Hematopoietic multipotent progenitor cell treated with erythropoietin and hydrocortisone succinate and interleukin-3 and kit ligand, for 4 days (in vitro differentiated cells): ENCODE measurements at regions not wholly inside any gene's neighbourhood (a gene's known extent, or its start where the extent isn't known, plus 50 kb on each side); places are given as distances from the start of the nearest gene placed in this dataset.

Experiments
- DNase-seq: peaks from one replicate; pipeline ENCODE4 v3.0.0-alpha.2; 2015

DNA sequence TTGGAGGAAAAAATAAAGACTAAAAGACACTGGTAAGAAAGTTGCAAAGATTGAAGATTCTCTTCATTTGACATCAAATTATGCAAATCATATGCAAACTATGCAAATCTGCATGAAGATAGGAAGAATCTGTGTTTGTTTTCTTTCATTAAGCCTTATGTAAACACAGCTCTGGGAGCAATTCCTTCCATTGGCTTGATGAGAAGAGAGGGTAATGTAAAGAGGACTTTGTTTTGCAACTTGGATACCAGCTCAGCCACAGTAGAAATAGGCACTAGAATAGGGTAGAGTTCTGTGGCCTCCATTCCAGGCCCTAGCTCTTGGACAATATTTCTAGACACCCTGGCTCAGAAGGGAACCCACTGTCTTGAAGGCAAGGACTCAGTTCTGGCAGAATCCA lies 388.4 kb upstream of the RASGEF1B start:
- DNase-seq, result no peak

GRCh38 chr4:81854406-81854805 lies 382.7 kb upstream of the RASGEF1B start:
- DNase-seq, result no peak

DNA sequence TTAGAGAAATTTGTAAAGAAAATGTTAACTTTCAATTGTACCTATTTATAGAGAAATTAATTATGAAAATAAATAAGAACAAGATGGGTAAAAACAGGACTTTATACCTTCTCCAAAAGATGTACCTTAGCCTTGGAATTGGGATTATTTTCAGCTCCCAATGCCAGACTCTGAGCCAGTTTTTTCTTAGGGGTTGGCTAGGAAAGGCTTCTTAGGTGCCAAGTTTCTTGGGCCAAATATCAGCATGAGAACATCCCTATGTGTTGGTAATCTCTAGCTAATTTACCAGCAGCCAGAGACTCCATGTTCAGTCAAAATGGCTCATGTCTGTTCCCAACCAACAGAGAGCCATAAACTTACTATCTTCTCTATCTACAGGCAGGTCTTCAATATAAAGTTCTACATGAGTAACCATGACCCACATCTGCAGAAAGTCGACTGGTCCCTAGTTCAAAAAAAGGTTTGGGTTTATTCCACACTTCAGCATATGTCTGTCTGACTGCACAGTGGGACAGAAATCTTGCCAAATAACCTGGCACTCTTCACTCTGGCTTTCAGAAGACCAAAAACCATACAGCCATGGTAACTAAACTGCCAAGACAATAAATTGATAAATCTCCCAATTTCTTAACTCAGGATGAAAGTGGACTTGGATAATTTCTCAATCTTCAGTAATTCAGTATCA lies 380.5 kb upstream of the RASGEF1B start:
- DNase-seq, result no peak

DNA sequence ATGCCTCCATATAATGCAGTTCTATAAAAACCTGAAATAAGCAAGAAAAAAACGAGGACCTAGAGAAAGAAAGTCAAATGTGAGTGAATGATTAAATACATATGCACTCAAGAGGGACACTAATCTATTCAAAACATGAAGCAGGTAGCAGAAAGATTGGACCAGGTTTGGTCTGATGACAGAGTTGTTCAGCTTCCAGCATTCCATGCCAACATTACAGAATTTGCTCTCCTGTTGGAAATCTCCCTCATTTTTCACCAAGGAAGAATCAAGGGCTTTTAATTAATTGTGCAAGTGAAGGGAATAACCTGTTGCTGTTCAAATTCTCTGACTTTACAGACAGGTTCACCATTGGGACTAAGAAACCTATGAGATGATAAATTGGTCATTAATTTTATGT lies 379.0 kb upstream of the RASGEF1B start:
- no peak for DNase-seq

GRCh38 chr4:81845761-81846160 lies 374.1 kb upstream of the RASGEF1B start:
- no peak for DNase-seq

DNA sequence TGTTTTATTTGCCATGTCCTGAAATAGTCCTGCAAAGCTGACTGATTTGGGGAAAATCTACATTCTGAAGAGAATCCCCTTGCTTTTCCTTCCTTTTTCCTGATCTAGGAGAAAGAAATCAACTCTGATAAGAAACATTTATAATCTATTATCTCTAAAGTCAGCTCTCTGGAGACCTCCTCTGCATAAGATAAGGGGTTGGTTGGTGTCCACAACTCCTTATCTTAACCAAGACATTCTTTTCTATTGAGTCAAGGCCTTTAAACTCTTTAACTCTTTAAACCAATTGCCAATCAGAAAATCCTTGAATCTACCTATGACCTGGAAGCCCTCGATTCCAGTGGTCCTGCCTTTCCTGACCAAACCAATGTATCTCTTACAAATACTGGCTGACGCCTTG lies 373.6 kb upstream of the RASGEF1B start:
- peak; percentile 53 for DNase-seq

DNA sequence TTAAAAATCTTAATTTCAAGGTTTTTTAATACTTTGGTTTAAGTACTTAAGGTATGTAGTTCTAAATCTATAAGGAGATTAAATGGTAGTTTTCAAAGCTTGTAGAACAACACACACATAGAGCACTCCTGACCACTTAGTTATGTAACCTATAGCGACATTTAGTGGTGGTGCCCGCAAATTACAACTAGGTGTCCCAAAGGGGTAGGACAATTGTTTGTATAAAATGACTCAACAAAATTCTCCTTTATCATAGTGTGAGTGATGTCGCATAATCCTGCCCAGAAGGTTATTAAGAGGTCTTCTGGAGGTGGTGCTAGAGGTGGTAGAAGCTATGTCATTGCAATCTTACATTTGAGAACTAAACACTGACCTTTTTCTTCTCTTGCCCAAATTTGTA lies 373.0 kb upstream of the RASGEF1B start:
- DNase-seq, result peak; percentile 94

DNA sequence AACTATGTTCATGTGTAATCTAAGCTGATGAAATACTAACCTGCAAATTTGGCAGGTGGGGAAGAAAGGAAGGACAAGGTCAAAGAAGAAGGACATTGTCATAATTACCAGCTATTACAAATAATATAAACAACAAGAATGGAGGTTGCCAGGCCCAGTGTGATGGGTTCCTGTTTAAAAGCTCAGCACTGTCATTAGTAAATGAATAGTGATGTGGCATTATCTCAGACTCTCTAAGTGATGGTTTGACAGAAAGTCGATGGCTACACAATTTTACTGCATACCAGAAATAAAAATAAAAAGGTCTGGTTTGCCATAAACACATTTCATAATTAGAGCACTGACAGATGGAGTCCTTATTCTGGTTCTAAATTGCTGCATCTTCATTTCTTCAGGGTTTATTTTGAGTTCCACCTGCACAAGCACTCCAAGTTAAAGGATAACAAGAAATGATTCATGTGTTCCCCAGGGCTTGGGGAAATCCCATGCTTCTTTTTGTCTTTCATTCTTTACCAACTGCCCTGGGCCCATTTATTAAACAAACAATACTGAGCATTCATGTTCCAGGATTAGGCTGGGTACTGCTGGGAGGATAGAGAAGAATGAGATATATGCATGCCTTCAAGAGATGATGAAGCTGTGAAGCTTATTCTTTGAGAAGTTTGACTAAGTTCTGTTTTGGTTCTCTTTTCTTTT lies 367.8 kb upstream of the RASGEF1B start:
- DNase-seq, result no peak

- DNase-seq, result no peak
These were observed 366.9 kb upstream of the RASGEF1B start for GRCh38 chr4:81838586-81838985.

DNA sequence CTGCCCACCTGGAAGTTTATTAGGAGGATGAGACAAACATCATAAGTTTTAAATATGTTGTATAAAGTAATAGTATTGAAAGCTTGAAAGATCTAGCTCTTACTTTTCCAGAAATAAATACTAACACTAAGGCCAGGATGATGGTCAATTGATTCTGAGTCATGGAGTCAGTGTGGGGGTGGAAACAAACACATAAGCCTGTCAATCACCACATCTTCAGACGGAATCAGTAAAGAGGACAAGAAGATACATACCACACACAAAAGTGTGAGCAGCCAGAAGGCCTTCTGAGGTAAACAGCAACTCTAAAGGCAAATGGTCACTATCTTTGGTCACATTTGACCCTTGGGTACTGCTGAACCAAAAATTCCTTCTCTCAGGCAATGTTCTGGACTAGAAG lies 365.0 kb upstream of the RASGEF1B start:
- no peak for DNase-seq

DNA sequence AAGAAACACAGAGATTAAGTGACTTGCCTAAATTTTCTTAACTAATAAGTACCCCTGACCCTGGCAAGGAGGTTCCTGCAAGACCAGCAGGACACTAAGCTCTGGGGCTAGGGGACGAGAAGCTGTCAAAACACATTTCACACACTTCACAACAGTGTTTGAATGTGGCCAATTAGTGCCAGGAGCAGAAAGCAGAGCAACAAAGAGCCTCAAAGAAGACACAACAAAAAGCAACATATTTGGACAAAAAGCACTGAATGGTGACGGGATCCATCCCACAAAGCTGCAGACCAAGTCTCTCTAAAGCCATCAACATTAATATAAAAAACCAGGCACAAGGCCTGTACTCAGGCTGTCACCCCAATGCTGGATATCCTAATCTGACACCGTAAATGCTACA lies 361.9 kb upstream of the RASGEF1B start:
- DNase-seq, result no peak

DNA sequence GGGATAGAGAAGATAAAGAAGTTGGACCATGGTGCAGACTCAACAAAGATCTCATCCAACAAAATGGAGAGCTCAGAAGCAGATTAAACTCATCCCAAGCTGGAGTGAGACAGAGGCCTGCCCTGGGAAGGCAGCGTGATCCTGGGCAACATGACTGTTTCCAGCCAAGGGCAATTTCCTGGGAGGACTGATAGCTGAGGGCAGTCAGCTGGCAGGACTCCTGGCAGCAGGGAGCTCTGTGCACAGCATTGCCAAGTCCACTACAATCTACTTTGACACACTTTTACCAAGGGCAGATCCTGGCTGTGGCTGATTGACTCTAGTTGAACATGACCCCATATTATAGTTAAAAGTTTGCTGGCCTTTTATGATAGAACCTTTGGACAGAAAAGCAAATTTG lies 357.3 kb upstream of the RASGEF1B start:
- DNase-seq, result no peak

GRCh38 chr4:81827577-81828202 lies 356.0 kb upstream of the RASGEF1B start:
- no peak for DNase-seq

DNA sequence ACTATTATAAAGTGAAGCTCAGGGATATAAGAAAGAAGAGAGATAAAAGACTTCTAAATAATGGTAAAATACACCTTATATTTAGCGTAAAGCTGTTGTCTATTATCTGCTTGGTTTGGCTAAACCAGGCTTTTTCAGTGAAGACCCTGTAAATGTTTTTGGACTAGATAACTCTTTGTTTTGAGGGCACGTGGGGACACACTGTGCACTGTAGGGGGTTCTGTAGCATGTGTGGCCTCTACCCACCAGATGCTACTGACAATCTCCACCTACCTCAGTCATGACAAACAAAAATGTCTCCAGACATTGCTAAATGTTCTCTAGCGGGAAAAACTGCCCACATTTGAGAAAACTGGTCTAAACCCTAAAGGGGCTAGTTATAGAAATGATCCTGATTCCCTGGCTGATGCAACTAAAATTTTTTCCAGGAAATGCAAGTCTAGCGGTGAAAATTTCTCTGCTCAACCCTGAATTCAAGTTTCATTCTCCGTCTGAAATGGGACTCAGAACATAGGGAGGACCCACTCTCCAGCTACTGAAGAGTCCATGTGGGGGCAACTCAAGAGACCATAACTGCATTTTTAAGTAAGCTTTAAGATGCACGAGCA lies 355.2 kb upstream of the RASGEF1B start:
- DNase-seq, result no peak

GRCh38 chr4:81826335-81826734 lies 354.6 kb upstream of the RASGEF1B start:
- no peak for DNase-seq

DNA sequence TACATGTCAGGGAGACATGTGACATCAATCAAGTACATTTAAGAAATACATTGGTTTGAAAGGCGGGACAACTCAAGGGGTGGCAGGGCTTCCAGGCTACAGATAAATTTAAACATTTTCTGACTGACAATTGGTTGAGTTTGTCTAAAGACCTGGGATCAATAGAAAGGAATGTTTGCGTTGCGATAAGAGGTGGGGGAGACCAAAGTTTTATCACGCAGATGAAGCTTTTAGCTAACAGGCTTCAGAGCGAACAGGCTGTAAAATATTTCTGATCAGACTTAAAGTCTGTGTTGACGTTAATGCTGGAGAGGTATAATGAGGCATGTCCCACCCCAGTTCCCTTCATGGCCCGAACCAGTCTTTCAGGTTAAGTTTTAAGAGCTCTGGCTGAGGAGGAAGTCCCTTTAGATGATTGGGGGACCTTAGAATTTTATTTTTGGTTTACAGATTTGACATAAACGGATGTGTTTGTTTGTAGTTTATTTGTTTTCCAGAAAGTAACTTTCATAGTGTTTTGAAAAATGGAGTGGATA lies 346.7 kb upstream of the RASGEF1B start:
- DNase-seq, result no peak

DNA sequence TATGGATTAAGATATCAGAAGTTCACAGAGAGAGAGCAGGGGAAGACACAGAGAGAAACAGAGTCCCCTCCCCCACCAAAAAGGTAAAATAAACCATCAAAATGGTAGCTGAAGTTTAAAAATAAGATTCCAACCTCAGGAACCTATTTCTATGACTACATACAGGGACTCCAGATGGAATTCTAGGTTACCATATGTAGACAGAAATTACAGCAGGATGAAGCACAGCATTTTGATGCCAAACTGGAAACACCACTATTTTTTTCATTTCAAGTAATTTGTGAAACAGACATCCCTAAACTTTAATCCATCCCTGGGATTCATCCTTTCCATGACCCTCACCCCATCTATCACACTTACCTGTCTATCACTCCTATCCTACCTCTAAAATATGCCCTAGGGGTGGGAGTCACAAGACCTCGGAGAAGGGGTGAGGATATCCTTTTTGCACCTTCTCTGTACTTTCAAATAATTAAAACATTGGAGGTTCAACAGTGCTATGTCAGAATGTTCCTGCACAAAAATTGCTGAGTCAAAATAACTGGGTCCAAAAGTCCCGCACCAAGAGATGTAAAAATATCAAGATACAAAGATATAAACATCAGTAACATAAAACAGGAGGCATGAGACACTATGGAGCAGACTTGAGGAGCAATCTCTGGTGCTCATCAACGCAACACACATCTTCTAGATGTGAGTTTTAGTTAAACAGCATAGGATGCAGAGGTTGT lies 344.5 kb upstream of the RASGEF1B start:
- DNase-seq, result no peak

DNA sequence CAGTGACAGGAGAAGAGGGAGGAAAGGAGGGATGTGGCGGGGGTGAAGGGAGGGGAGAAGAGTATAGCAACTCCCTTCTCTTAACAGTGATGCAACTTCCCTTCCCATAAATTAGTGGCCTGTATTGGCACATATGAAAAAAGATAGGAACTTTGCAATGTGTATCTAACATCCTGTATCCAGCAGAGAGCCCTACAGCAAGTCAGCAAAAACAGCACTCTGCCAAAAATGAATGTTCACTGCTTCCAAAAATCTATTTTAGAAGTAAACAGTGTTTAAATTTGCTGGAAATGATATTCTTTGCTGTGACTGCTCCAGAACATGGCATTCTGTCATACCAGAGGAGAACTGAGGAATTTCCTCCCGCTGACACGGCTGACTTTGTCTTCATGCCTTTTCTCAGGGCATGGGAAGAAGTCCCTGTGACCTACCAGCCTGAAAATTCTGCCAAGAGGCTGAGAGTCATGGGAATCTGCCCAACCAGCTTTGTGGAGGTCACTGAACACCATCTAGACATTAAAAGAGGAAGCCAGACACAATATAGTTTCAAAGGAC lies 343.4 kb upstream of the RASGEF1B start:
- DNase-seq, result peak; percentile 34

DNA sequence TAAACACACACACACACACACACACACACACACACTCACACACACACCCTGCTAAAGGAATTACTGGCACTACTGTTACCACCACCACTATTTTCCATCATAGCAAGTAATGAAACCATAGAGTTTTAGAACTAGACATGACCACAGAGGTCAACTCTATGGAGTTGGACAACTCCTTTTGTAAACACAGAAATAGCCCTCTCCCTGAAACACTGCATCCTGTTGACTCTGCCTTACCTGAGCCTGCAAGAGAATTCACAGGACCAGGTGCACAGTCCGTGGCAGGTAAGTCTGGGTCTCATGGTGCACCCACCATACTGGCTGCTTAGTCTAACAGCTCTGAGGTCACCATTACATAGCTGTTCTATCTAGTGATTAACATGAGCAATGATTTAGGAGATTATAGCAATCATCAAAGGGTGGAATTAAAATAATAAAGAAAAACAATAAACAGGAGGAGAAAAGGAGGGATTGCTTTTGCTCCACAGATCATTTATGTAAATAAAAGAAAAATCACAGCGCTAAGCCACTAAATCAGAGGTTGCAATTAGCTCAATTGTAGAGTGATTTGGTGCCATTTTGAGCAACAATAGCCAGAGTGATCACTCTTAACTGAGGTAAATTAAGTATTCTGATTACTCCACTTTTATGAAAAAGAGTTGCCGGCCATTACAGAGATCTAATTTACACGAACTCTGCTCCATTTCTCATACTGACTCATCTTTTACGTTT lies 340.0 kb upstream of the RASGEF1B start:
- no peak for DNase-seq

GRCh38 chr4:81808011-81808672 lies 336.4 kb upstream of the RASGEF1B start:
- peak; percentile 86 for DNase-seq

DNA sequence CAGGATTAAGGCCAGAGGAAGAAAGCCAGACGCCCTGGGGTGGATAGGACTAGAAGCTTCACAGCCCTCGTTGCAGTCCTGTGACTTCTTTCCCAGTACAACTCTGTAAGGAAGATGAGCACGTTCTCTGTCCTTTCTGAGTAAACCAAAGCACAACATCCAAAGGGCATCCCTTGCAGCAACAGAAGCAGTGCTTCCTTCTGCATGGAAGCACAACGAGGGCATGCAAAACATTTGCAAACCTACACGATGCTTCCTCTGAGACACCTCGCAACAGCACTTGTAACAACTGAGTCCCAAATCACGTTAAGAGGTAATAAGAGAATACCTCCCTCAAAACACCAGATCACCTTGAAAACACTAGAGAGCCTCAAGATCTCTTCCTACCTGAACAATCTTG lies 335.7 kb upstream of the RASGEF1B start:
- DNase-seq, result no peak
